HT1080 (cell line): ENCODE measurements at regions not wholly inside any gene's neighbourhood (a gene's known extent, or its start where the extent isn't known, plus 50 kb on each side); places are given as distances from the start of the nearest gene placed in this dataset.
"Not testable (repeated sequence)": the region's sequence is repeated elsewhere in the genome, so short reads cannot be mapped to it uniquely, and the experiment has no call there.

ENCODE experiments used
- DNase-seq: peaks from one replicate; pipeline ENCODE4 v3.0.0-alpha.2; 2015; ENCODE audit warnings: low read depth

DNA sequence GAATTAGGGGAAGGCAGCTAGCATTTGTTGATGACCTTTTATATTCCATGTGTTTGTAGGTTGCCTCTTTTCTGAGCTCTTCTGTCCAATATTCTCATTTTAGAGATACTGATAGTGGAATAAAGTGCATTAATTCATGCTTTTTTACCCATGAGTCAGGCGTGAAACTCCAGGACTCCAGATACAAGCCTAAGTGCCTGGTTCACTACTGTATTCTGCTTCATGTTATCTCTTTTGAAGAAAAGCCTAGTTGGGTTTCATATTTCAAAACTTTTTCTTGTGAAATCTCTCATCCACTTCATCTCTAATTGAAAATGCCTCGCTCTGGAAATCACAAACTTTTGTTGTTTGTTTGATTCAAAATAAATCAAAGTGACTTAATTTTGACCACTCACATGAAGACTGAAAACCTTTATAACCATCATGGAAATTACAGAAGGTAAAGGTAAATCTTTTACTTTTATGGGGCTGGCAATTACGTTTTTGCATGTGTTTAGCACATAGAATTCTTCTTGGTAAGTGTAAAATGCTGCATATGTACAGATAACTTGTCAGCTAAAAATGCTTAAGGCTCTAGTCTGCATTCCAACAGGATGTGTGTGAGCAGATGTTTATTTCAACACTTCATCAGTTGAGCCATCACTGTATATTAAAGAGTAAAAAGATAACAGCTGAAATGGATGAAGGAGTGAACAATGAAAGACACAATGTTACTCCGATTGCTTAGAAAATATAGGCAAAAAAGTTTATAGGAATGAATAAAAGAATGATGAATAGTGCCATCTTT lies 961.8 kb upstream of the CELF2 start:
- no peak for DNase-seq

DNA sequence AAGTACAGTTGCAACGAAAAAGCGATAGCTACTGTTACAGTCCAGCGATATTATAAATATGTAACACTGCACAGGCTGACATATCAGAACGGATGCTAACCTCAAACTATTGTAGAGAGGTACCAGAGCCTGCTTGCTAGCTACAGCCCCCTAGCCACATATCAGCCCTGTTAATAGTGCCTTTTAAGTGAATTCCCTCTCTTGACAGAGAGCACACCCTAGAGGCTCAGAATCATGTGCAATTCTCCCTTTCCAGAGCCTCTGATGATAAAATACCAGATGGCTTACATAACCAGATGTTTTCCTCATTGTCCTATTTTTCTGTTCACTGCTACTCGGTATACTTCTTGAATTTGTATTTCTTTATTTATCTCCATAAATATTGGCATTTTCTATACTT lies 960.7 kb upstream of the CELF2 start:
- no peak for DNase-seq

DNA sequence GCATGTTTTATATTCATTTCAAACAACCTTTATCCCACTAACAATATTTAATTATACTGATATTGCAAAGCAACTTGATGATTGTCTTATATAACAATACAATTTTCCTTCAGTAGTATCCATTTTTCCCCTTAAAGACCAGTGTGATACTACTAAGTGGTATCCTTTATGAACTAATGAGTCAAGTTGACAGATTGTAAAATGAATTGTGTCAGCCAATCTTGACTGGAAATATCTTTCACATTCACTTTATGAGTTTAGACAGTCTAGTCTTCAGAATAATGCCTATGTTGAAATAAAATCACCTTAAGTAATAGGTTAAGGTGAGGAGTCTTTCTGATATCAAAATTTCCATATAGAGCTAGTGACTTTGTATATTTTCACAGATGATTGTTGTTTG lies 950.0 kb upstream of the CELF2 start:
- no peak for DNase-seq

DNA sequence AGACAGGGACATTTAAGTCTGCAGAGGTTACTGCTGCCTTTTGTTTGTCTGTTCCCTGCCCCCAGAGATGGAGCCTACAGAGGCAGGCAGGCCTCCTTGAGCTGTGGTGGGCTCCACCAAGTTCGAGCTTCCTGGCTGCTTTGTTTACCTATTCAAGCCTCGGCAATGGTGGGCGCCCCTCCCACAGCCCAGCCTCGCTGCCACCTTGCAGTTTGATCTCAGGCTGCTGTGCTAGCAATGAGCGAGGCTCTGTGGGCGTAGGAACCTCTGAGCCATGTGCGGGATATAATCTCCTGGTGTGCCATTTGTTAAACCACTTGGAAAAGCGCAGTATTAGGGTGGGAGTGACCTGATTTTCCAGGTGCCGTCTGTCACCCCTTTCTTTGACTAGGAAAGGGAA lies 942.8 kb upstream of the CELF2 start:
- DNase-seq = not testable (repeated sequence)

DNA sequence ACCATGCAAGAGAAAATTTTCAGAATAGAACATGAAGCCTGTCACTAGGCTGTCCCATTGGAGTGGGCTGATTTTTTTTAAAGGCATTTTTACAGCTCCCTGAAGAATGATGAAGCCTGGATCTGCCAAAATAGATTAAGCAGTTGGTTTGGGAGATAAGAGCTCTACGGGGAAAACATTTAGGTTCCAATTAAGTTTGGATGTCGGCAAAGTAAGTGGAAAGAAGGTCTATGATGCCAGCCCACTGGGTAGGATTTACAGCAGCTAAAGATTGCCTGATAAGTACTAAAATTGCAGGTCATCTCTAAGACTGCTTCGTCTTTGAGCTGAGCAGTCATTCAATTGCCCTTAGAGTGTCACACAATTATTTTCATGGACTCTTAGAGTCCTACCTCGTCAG lies 939.2 kb upstream of the CELF2 start:
- DNase-seq = no peak

DNA sequence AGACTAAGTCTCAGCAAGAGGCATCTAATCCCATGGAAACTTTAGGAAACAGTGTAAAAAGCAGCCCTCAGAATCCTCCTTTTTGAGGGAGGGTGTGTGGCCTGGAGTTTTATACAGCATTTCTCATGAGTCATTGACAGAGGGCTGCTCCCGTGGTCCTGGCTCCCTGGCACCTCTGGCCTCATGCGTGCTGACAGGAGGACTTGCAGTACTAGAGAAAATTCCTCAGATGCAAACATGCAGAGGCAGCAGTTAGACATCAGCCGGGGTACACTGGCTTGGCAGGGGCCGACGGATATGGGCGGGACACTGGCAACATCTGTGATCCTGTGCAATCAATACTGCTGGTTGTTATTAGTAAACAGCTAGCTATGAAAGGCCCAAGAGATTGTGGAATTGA lies 925.1 kb upstream of the CELF2 start:
- peak; percentile 67 for DNase-seq

DNA sequence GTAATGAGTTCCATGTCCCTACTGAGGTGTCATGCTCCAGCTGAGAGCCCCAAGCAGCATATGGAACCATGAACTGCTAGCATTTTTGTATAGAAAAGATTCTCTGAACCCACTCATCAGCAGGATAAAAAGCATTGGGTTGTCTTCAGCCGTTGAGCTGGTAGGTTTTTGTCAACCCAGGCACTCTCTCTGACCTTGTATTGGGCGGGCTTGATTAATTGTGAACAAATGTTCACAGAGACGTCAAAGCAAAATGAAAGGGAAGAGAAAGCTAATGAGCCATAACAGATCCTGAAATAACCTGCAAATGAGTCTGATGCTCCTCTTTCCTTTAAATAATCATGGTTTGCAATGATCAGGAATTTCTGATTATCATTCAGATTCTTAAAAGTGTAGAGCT lies 924.7 kb upstream of the CELF2 start:
- no peak for DNase-seq

DNA sequence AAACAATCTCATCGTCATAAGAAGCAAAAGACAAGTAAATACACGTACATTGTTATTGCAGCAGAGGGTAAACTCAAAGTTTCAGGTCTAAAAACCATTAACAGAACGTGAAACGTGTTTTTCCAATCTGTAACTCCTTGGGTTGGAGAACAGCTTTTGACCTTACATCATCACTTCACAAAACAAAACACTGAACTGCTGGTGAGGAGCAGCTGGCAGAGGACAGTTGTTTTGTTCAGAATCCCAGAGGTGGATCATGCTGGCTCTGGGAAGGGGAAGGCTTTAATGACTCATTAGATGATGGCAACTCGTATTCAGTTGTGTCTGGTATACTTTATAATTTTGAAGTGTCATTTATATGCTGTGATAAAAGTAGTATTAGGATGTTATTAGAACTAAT lies 923.0 kb upstream of the CELF2 start:
- peak; percentile 11 for DNase-seq

DNA sequence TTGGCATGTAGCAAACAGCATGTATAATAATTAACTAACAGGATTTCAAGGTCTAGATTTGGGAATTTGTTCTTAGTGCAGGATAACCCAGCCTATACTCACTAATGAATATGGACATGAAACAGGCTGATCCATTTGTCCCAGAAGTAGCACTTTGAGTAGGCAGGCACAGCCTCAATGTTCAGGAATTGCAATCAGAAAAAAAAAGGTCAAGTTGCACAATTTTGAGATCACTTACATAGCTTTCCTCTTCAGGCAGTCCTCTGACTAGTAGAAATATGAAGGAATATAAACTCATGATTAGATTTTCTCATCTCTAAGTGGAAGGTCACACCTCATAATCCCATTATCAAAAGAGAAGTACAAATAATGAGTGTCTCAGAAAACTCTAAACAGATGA lies 921.4 kb upstream of the CELF2 start:
- no peak for DNase-seq

DNA sequence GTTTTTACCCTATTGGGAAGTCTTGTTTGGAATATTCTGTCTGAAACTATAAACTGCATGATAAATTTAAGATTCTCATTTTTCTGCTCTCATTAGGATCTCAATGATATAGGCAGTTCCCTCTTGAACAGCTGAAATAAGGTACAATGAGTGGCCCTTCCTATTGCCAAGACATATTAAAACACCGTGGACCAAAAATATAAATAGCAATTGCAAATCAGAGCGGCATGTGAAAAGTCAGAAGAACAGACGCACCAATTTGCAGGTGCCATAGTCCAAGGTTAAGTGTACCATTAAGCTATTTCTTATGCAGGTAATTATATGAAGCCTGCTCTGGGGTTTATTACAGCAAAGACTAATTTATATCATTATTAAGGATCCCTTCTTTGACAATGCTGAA lies 920.8 kb upstream of the CELF2 start:
- DNase-seq = no peak

DNA sequence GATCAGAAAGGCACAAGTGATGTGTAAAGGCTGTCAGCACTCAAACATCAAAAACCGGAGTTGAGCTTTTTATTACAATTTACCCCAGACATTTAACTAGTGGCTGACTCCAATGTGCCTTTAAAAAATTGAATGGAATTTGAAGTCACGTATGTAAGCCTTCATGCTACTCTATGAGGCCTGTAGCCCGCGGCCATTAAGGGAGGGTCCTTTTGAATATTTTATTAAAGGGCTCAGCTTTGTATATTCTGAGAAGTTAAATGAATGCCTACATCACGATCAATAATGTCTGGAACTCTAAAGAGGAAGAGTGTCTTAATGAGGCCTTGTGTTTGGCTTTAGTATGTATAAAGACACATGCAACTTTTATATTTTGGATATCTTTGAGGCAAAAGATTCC lies 916.6 kb upstream of the CELF2 start:
- no peak for DNase-seq

DNA sequence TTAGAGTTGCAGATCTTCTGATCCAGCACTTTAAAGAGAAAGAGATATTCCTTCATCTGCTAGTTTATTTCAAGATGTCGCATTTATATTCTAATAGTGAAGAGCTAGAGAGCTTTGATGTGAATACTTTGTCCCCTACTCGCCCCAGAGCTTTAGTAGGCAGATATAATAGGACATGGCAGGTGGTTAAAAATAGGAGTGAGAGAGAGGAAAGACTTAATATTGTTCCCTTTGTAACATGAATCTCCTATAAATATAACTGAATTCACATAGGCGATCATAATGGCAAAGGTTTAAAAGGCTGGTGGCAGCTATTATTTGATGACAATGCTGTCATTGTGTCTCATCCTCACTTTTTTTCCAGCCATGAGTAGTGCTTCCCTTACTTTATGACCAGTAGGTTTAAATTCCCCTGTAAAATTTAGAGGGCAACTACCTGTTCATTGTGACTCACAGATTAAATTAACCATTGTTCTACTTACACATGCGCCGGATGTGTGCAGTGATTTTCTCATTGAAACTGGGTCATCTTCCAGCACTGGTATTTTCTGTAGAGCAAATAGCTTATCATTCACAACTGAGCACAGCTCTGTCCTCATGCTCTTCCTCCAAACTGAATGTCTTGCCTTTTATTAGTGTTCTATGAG lies 906.7 kb upstream of the CELF2 start:
- peak; percentile 69 for DNase-seq

DNA sequence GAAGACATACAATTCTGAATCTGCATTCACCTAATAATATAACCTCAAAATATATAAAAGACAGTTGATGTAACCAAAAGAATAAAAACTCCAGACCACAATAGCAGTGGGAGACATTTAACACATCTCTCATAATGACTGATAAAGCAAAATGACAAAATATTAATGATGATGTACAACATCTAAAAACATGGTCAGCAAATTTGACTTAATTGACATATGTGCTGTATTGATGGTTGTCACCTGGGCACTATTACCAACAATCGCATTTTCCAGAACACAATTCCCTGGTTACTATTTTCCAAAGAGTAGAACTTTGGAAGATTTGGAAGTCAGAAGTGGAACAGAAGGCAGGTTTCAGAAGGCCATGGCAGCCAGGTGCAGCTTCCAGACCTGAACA lies 899.5 kb upstream of the CELF2 start:
- DNase-seq = no peak

DNA sequence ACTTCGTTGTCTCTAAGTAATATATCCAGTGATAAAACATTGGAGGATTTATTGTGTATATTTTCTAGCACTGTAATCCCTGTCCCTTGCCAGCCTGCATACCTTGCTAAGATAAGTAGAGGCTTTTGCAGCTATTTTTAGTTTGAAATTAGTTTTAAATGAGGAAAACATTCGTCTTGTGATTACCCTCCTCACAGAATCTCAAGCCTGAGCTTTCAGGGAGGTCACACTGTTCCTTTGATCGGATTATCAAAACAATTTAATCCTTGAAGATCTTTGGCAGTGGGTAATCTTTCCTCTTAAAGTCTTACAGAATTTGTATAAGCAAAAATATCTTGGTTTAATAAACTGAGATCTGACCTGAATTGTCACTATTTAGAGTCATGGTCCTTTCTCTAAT lies 897.0 kb upstream of the CELF2 start:
- DNase-seq = no peak

DNA sequence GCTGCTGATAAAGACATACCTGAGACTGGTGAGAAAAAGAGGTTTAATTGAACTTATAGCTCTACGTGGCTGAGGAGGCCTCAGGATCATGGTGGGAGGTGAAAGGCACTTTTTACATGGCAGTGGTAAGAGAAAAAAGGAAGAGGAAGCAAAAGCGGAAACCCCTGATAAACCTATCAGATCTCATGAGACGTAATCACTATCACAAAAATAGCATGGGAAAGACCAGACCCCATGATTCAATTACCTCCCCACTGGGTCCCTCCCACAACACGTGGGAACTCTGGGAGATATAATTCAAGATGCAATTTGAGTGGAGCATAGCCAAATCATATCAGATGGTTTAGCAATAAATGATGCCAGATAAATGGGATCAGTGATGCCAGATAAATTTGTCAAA lies 892.0 kb upstream of the CELF2 start:
- DNase-seq = no peak

DNA sequence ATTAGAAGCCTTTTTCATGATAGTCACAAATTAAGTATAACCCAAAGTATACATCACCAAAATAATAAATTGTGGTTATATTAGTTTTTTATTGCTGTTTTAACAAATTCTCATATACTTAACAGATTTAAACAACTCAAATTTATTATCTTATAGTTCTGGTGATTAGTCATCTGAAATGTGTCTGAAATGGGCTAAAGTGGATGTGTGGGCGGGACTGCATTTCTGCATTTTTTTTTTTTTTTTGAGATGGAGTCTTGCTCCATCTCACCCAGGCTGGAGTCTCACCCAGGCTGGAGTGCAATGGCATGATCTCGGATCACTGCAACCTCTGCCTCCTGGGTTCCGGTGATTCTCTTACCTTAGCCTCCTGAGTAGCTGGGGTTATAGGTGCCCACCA lies 891.5 kb upstream of the CELF2 start:
- no peak for DNase-seq

DNA sequence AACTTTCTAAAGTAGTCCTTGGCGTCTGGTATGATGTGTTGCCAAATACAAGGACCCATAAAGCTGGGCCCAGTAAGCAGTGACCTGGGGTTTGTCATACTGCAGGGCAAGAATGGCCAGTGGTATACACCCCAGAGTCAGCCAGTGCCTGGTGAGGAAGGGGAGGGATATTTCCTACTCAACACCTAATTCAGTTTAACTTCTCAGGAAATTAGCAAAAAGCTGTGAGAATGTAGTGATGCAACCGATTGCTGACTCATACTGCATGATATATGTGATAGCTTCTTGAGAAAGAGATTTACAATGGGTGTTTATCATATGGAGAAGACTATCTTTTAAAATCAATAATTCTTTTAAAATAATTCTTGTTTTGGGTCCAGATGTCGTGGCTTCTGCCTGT lies 889.3 kb upstream of the CELF2 start:
- DNase-seq = peak; percentile 35

DNA sequence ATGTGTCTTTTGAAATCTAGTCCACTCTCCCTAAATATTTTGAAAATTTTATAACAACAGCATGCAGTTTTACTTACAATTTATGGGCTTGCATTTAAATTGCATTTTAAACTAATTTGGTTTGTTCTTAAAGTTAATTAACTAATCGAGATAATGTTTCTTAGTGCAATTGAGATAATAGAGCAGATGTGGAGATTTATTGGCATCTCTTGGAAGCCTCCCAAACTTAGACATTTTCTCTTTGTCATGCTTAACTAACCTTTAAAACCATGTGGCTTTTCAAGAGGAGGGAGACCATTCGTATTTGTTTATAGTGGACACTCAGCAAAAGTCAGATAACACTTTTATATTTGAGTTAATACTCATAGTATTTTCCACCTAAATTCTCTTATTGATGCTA lies 887.0 kb upstream of the CELF2 start:
- no peak for DNase-seq

DNA sequence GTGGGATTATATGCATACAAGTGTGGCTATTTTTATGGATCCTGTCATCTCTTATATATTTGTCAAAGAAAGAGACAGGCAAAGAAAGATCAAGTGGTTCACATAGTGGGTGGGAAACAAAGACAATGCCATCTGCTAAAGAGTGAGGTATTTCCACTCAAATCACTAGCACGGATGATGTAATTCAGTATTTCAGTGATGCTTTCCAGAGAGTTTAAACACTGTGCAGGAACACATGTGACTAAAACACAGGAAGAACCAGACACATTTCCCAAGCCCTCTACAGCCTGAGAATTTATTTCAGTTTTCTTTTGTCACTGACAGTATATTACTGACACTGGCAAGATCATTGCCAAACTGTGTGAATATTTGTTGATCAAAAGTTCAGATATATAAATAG lies 885.7 kb upstream of the CELF2 start:
- no peak for DNase-seq

DNA sequence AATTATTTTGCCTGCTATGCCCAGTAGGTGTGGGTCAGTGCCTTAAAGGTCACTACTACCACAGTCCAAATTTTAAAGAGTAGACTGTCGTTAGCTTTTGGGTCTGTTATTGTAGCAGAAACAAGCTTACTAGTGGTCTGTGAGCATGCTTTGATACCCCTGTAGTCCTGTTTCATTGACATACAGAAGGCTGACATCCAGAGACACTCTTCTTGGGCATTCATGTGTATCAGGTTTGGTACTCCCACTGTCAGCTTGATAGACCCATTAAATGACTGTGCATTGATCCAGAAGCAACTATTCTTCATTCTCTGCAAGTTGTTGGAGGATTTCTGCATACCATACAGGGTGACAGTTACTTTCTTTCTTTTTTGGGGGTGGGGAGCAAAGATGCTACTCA lies 884.4 kb upstream of the CELF2 start:
- DNase-seq = no peak

DNA sequence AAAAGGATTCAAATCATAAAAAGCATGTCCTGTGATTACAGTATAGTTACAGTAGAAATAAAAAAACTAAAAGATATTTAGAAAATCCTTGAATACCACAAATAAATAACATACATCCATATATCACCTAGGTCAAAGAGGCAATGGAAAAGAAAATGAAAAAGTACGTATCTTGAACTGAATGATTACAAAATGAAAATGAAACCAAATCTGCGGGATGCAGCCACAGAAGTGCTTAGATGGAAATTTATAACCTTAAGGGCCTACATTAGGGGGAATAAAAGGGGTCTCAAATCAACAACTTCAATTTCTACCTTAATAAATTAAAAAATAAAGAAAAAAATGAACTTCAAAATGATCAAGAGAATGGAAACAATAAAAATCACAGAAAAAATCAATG lies 879.0 kb upstream of the CELF2 start:
- no peak for DNase-seq

DNA sequence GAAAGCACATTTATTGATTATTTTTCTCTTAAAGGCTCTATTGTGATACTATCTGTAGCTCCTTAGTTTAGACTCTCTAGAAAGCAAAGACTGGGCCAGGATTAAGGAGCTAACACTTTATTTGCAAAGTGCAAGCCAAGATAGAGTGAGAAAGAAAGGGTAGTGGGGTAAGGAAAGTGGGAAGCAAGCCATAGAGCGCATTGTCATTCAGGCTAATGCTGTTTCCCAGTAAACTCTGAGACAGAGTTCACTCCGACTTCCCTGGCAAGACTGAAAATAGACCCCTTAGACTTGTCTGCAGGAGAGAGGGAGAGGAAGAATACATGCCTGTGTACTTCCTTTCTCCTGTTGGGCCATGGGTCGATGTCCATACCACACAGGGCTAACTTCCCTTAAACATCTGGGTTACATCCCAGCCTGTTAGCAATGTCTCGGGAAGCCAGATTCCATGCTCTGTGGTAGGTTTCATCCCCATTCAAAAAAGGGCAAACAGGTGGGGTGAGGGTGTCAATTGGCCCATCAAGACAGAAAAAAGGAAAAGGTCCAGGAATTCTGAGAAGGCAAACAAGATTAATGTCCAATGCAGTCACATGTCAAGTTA lies 875.8 kb upstream of the CELF2 start:
- DNase-seq = no peak

DNA sequence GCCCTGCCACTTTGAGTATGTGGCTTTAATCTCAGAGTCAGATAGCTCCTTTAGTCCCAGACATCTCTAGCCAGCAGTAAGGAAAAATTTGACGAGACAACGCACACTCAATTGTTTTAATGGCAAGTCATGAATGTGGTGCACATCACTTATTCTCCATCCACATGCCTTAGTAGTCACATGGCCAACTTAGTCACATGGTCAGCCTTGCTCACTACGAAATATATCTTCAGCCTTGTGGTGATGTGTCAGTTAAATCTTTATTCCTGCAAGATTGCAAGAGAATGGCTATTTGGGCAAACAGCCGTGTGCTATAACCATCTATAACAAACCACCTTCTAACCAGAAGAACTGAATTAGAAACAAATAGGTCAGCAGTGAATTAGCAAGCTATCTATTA lies 871.1 kb upstream of the CELF2 start:
- DNase-seq = no peak
